SU-DHL-6 (cell line): ENCODE measurements at regions not wholly inside any gene's neighbourhood (a gene's known extent, or its start where the extent isn't known, plus 50 kb on each side); places are given as distances from the start of the nearest gene placed in this dataset.

ENCODE experiments used
- H2AFZ ChIP-seq: fragments of 200-600 bp; sonication (generic); 2 replicates; pipeline ENCODE4 v1.6.1; 2014; ENCODE audit warnings: low read depth, mild to moderate bottlenecking, moderate library complexity, mixed read lengths, antibody characterized with exemption, low read length; ENCODE audit not compliant: severe bottlenecking
- H3F3A ChIP-seq: fragments of 200-600 bp; shearing (Covaris generic); 2 replicates; pipeline ENCODE4 v1.6.0; 2016; ENCODE audit warnings: antibody characterized with exemption, mild to moderate bottlenecking; ENCODE audit not compliant: insufficient read depth
- H3K27ac ChIP-seq: fragments of 200-600 bp; sonication (generic); 2 replicates; pipeline ENCODE4 v1.5.1; 2016; ENCODE audit warnings: low read depth, mild to moderate bottlenecking, low read length, moderate library complexity, mixed read lengths
- H3K27me3 ChIP-seq: fragments of 200-600 bp; sonication (generic), shearing (Covaris generic); 2 replicates; pipeline ENCODE4 v1.6.0; 2014; ENCODE audit warnings: mild to moderate bottlenecking, low read length
- H3K36me3 ChIP-seq: fragments of 200-600 bp; sonication (generic); 2 replicates; pipeline ENCODE4 v1.6.1; 2014; ENCODE audit warnings: mild to moderate bottlenecking, low read length, mixed read lengths
- H3K4me2 ChIP-seq: fragments of 300-600, 200-600 bp; shearing (Covaris generic), sonication (generic); 2 replicates; pipeline ENCODE4 v1.6.0; 2014; ENCODE audit warnings: low read length, low read depth, mild to moderate bottlenecking; ENCODE audit not compliant: poor library complexity, severe bottlenecking
- H3K4me3 ChIP-seq: fragments of 200-600 bp; sonication (generic); 2 replicates; pipeline ENCODE4 v1.5.1; 2014; ENCODE audit warnings: antibody characterized with exemption, low read length, mild to moderate bottlenecking, mixed read lengths; ENCODE audit not compliant: insufficient read depth, poor library complexity, severe bottlenecking
- H3K79me2 ChIP-seq: fragments of 200-600 bp; sonication (generic); 2 replicates; pipeline ENCODE4 v1.6.1; 2014; ENCODE audit warnings: mild to moderate bottlenecking, low read length, moderate library complexity; ENCODE audit not compliant: insufficient read depth
- H3K9ac ChIP-seq: fragments of 200-600 bp; sonication (generic); 2 replicates; pipeline ENCODE4 v1.7.0; 2014; ENCODE audit warnings: mild to moderate bottlenecking, low read length
- H3K9me2 ChIP-seq: fragments of 200-600 bp; sonication (generic); replicated peaks from 2 replicates; pipeline ENCODE4 v1.6.1; 2014; ENCODE audit warnings: low read length; ENCODE audit not compliant: insufficient read depth
- H3K9me3 ChIP-seq: fragments of 200-600 bp; sonication (generic); 2 replicates; pipeline ENCODE4 v1.6.1; 2014; ENCODE audit warnings: low read length, mixed read lengths; ENCODE audit not compliant: insufficient read depth
- H4K20me1 ChIP-seq: fragments of 200-600 bp; sonication (generic); 2 replicates; pipeline ENCODE4 v1.6.1; 2014; ENCODE audit warnings: low read depth, mild to moderate bottlenecking, antibody characterized with exemption, low read length, moderate library complexity, mixed read lengths
- EZH2phosphoT487 ChIP-seq: fragments of 200-600 bp; sonication (generic), shearing (Covaris generic); conservative IDR thresholded peaks from 2 replicates; pipeline ENCODE4 v1.6.1; 2018; ENCODE audit warnings: mild to moderate bottlenecking, antibody characterized with exemption, low read length, moderate library complexity, mixed read lengths
- TF ChIP-seq, protein P1 (sequence below): fragments of 200-600 bp; sonication (generic); IDR thresholded peaks from one replicate; pipeline ENCODE4 v1.5.1; 2017; ENCODE audit warnings: antibody characterized with exemption, mild to moderate bottlenecking, low read length, moderate library complexity; ENCODE audit not compliant: insufficient read depth, poor library complexity, severe bottlenecking

- no peak overlapping the region for H3K4me3 ChIP-seq
Observed at GRCh38 chr10:6871128-6871527, 291.1 kb upstream of the PRKCQ start.

GRCh38 chr10:6868036-6868725 lies 288.1 kb upstream of the PRKCQ start:
- Histone ChIP-seq H4K20me1 (no peaks in the 10 kb centered on the region), H2AFZ (no peak overlapping the region), H3K4me3 (no peak overlapping the region), H3F3A (no peaks in the 10 kb centered on the region), H3K9ac (no peak overlapping the region), H3K27me3 (no peaks in the 10 kb centered on the region), H3K36me3 (no peaks in the 10 kb centered on the region), H3K9me2 (no peaks in the 10 kb centered on the region), H3K9me3 (no peaks in the 10 kb centered on the region), H3K27ac (no peak overlapping the region), H3K79me2 (no peaks in the 10 kb centered on the region), H3K4me2 (no peak overlapping the region)
- no peak for TF ChIP-seq EZH2phosphoT487
- TF ChIP-seq, protein P1, sequence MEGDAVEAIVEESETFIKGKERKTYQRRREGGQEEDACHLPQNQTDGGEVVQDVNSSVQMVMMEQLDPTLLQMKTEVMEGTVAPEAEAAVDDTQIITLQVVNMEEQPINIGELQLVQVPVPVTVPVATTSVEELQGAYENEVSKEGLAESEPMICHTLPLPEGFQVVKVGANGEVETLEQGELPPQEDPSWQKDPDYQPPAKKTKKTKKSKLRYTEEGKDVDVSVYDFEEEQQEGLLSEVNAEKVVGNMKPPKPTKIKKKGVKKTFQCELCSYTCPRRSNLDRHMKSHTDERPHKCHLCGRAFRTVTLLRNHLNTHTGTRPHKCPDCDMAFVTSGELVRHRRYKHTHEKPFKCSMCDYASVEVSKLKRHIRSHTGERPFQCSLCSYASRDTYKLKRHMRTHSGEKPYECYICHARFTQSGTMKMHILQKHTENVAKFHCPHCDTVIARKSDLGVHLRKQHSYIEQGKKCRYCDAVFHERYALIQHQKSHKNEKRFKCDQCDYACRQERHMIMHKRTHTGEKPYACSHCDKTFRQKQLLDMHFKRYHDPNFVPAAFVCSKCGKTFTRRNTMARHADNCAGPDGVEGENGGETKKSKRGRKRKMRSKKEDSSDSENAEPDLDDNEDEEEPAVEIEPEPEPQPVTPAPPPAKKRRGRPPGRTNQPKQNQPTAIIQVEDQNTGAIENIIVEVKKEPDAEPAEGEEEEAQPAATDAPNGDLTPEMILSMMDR, result no peak

More at GRCh38 chr10:6871128-6871527, 291.1 kb upstream of the PRKCQ start:
- Histone ChIP-seq H2AFZ (no peak overlapping the region), H3F3A (no peaks in the 10 kb centered on the region), H3K9me3 (no peaks in the 10 kb centered on the region), H3K36me3 (no peaks in the 10 kb centered on the region), H4K20me1 (no peaks in the 10 kb centered on the region), H3K79me2 (no peaks in the 10 kb centered on the region), H3K9me2 (no peaks in the 10 kb centered on the region), H3K27me3 (no peaks in the 10 kb centered on the region), H3K27ac (no peak overlapping the region), H3K9ac (no peak overlapping the region), H3K4me2 (no peak overlapping the region)
- TF ChIP-seq, protein P1, result no peak
- no peak for TF ChIP-seq EZH2phosphoT487

- TF ChIP-seq, protein P1, result no peak
- no peak for TF ChIP-seq EZH2phosphoT487
- Histone ChIP-seq H3K36me3 (no peaks in the 10 kb centered on the region), H3F3A (no peaks in the 10 kb centered on the region), H3K27ac (no peak overlapping the region), H3K27me3 (no peaks in the 10 kb centered on the region), H3K9ac (no peak overlapping the region), H2AFZ (no peak overlapping the region), H4K20me1 (no peaks in the 10 kb centered on the region), H3K4me3 (no peak overlapping the region), H3K9me3 (no peaks in the 10 kb centered on the region), H3K4me2 (no peak overlapping the region), H3K9me2 (no peaks in the 10 kb centered on the region), H3K79me2 (no peaks in the 10 kb centered on the region)
Observed at GRCh38 chr10:6866757-6867156, 286.7 kb upstream of the PRKCQ start.
